OCI-LY1 (cell line): ENCODE measurements at regions not wholly inside any gene's neighbourhood (a gene's known extent, or its start where the extent isn't known, plus 50 kb on each side); places are given as distances from the start of the nearest gene placed in this dataset.
A peak's percentile ranks its signal among the peaks of the same experiment; 100 is the strongest.

Experiments
- H2AFZ ChIP-seq: fragments of 200-600 bp; sonication (generic), shearing (Covaris generic); 2 replicates; pipeline ENCODE4 v1.6.0; 2014; ENCODE audit warnings: antibody characterized with exemption, mild to moderate bottlenecking, low read length
- H3F3A ChIP-seq: fragments of 200-600 bp; sonication (generic), shearing (Covaris generic); 2 replicates; pipeline ENCODE4 v1.6.0; 2014; ENCODE audit warnings: mild to moderate bottlenecking, antibody characterized with exemption, low read length, moderate library complexity; ENCODE audit not compliant: insufficient read depth
- H3K27ac ChIP-seq: fragments of 200-600 bp; sonication (generic); 2 replicates; pipeline ENCODE4 v1.5.1; 2014; ENCODE audit warnings: low read length, mixed run types, mild to moderate bottlenecking, low read depth; ENCODE audit not compliant: poor library complexity, severe bottlenecking
- H3K27me3 ChIP-seq: fragments of 200-600 bp; sonication (generic); 2 replicates; pipeline ENCODE4 v1.6.0; 2014; ENCODE audit warnings: antibody characterized with exemption, mild to moderate bottlenecking, low read length, moderate library complexity; ENCODE audit not compliant: insufficient read depth
- H3K36me3 ChIP-seq: fragments of 200-600 bp; sonication (generic); 2 replicates; pipeline ENCODE4 v1.6.1; 2014; ENCODE audit warnings: mild to moderate bottlenecking, antibody characterized with exemption, low read length, moderate library complexity, mixed read lengths; ENCODE audit not compliant: insufficient read depth
- H3K4me1 ChIP-seq: fragments of 200-600 bp; sonication (generic); 2 replicates; pipeline ENCODE4 v1.5.1; 2014; ENCODE audit warnings: mild to moderate bottlenecking, low read length, moderate library complexity; ENCODE audit not compliant: insufficient read depth, severe bottlenecking
- H3K4me2 ChIP-seq: fragments of 200-600 bp; sonication (generic), shearing (Covaris generic); 2 replicates; pipeline ENCODE4 v1.6.1; 2014; ENCODE audit warnings: low read length
- H3K4me3 ChIP-seq: fragments of 200-600 bp; sonication (generic); 2 replicates; pipeline ENCODE4 v1.5.1; 2014; ENCODE audit warnings: low read length, low read depth, mild to moderate bottlenecking, mixed read lengths; ENCODE audit not compliant: poor library complexity, severe bottlenecking
- H3K79me2 ChIP-seq: fragments of 200-600 bp; shearing (Covaris generic); 2 replicates; pipeline ENCODE4 v1.6.1; 2016; ENCODE audit warnings: mixed run types, low read length, mixed read lengths; ENCODE audit not compliant: insufficient read depth
- H3K9ac ChIP-seq: fragments of 200-600 bp; sonication (generic), shearing (Covaris generic); 2 replicates; pipeline ENCODE4 v1.6.1; 2014; ENCODE audit warnings: mild to moderate bottlenecking, low read length, mixed read lengths
- H3K9me2 ChIP-seq: fragments of 200-600 bp; sonication (generic), shearing (Covaris generic); 2 replicates; pipeline ENCODE4 v1.6.1; 2014; ENCODE audit warnings: low read depth, mild to moderate bottlenecking, low read length, mixed read lengths
- H3K9me3 ChIP-seq: fragments of 200-600 bp; shearing (Covaris generic); 2 replicates; pipeline ENCODE4 v1.6.1; 2014; ENCODE audit warnings: low read length, mixed read lengths
- H4K20me1 ChIP-seq: fragments of 200-600 bp; sonication (generic), shearing (Covaris generic); 2 replicates; pipeline ENCODE4 v1.6.0; 2016; ENCODE audit warnings: mild to moderate bottlenecking, low read length; ENCODE audit not compliant: insufficient read depth
- CTCF ChIP-seq: fragments of 200-600 bp; sonication (generic), shearing (Covaris generic); IDR thresholded peaks from 2 replicates; pipeline ENCODE4 v1.5.1; 2017; ENCODE audit warnings: mild to moderate bottlenecking, antibody characterized with exemption, low read length, moderate library complexity, mixed read lengths
- EZH2 ChIP-seq: fragments of 200-600 bp; sonication (generic), shearing (Covaris generic); IDR thresholded peaks from 2 replicates; pipeline ENCODE4 v1.8.0; 2017; ENCODE audit warnings: borderline replicate concordance, mixed run types, mild to moderate bottlenecking, antibody characterized with exemption, low read length, moderate library complexity, mixed read lengths

DNA sequence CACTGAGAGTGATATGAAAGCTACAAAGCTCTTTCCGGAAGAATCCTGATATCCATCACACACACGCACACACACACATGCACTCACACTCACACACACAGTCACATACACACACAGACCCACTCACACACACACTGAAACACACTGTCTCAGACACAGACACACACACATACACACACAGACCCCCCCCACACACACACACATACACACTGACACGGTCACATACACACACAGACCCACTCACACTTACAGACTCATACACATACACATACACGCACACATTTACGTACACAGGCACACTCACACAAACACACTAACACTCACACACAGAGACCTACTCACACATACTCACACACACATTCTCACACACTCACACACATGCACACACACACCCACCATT, 58.6 kb downstream of the LIG4 start:
- H3K4me1 ChIP-seq, result no peaks in the 10 kb centered on the region
- no peaks in the 10 kb centered on the region for H3K27me3 ChIP-seq
- TF ChIP-seq CTCF, result no peak
- TF ChIP-seq EZH2, result no peak
- H3K4me3 ChIP-seq, result no peak overlapping the region
- H3K27ac ChIP-seq, result no peak overlapping the region
- no peak overlapping the region for H2AFZ ChIP-seq
- no peak overlapping the region for H3K4me2 ChIP-seq
- H3K79me2 ChIP-seq, result no peaks in the 10 kb centered on the region
- no peaks in the 10 kb centered on the region for H3K9me3 ChIP-seq
- H3K9me2 ChIP-seq, result no peaks in the 10 kb centered on the region
- H3K36me3 ChIP-seq, result no peaks in the 10 kb centered on the region
- H3F3A ChIP-seq, result no peaks in the 10 kb centered on the region
- H3K9ac ChIP-seq, result no peak overlapping the region
- no peaks in the 10 kb centered on the region for H4K20me1 ChIP-seq

DNA sequence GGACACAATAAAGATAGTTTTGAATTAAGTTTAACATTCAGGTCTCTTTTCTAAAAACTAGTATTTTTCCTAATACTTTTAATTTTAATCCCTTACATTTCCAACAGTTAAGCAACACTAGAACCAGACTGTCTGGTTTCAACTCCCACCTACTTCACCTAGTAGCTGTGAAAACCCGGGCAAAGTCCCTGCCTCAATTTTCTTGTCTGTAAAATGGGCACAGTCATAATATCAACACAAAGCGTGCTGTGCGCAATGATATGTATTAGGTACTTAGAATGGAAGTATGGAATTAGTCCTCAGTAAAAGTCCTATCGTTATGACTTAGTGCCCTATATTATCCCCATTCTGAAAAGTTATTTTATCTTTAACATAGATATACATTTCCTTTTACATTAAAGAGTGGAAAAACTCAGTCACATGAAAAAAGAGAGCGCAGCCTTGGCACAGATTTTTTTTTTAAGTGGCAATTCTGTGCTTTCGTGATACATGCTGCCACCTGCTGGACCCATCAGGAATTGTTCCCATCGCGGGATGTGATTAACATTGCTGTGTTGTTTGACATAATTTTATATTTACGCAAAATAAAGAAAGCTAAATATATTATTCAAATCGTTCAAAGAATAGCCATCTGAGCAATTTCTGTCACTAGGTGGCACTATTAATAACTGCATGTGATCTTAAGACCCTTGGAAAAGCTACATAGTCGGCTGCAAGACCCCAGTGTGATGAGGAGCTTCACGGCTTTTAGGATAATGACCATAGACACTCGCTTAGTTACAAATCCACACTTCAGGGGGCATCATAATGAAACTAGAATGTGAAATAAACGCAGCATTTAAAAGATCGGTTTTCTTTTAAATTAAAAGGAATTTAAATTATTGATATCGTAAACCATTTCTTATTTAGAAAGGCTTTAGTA, 59.9 kb downstream of the LIG4 start:
- Histone ChIP-seq H3K9me2 (no peaks in the 10 kb centered on the region), H3K27me3 (no peaks in the 10 kb centered on the region), H2AFZ (no peak overlapping the region), H3K4me2 (no peak overlapping the region), H3K36me3 (no peaks in the 10 kb centered on the region), H3K9me3 (no peaks in the 10 kb centered on the region), H3K27ac (no peak overlapping the region), H3F3A (no peaks in the 10 kb centered on the region), H3K79me2 (no peaks in the 10 kb centered on the region), H3K4me1 (no peaks in the 10 kb centered on the region), H4K20me1 (no peaks in the 10 kb centered on the region), H3K9ac (no peak overlapping the region), H3K4me3 (no peak overlapping the region)
- TF ChIP-seq EZH2 (no peak), CTCF (peak; percentile 95)

DNA sequence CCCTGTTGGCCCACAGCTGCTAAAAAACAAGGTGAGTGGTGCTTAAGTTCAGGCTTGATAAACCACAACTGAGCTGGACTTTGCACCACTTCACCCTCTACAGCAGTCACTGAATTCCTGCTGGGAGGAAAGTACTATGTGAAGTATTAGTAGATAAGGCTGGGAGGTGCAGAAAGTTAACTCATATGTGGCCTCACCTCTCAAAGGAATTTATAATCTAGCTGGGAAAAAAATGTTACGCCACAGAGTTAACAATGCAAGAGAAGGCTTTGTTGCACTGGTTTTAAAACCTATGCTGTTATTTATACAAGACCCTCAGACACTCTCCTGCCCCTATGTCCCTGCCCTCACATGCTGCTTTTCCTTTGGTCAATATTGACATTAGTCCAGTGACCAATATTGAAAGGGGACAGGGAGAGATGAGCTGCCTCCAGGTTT, 60.9 kb downstream of the LIG4 start:
- Histone ChIP-seq H3K4me2 (no peak overlapping the region), H3K27ac (no peak overlapping the region), H3K9ac (no peak overlapping the region), H3K4me1 (no peaks in the 10 kb centered on the region), H3K36me3 (no peaks in the 10 kb centered on the region), H3F3A (no peaks in the 10 kb centered on the region), H3K9me3 (no peaks in the 10 kb centered on the region), H3K79me2 (no peaks in the 10 kb centered on the region), H3K9me2 (no peaks in the 10 kb centered on the region), H3K4me3 (no peak overlapping the region), H2AFZ (no peak overlapping the region), H3K27me3 (no peaks in the 10 kb centered on the region), H4K20me1 (no peaks in the 10 kb centered on the region)
- TF ChIP-seq CTCF (no peak), EZH2 (no peak)
